ENCODE measurements at regions not wholly inside any gene's neighbourhood (a gene's known extent, or its start where the extent isn't known, plus 50 kb on each side); places are given as distances from the start of the nearest gene placed in this dataset.

DNA sequence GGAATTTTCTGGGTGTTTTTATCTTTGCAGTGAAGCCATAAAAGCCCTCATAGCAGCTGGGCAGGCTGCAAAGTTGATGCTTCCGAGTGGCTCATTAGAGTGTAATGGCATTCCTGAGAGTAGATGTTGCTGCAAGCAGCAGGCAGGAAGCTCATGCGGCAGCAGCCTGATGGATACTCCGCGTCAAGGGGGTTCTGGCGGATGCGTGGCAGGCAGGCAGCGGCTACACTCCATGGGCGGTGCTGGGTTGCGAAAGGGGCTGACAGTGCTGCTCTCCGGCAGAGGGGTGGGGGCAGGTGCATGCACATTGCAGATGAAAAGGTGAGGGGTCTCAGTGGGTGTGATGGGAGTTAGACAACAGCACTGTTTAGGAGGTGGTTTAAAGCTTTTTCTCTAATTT is 93.2 kb upstream of the AJAP1 start:
- no peak for DNase-seq

DNA sequence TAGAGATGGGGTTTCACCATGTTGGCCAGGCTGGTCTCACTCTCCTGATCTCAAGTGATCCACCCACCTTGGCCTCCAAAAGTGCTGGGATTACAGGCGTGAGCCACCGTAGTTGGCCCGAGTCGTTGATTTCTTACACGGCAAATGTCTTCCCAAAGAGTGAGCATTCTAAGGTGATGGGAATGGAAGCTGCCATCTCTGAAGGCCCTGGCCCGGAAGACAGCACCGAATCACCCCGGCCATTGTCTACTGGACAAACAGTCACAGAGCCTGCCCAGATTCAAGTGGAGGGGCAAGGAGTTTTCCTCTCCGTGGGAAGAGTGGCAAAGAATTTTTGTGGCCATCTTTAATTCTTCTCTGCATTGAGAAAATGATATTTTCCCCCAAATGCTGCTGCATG is 92.1 kb upstream of the AJAP1 start:
- DNase-seq, result no peak

DNA sequence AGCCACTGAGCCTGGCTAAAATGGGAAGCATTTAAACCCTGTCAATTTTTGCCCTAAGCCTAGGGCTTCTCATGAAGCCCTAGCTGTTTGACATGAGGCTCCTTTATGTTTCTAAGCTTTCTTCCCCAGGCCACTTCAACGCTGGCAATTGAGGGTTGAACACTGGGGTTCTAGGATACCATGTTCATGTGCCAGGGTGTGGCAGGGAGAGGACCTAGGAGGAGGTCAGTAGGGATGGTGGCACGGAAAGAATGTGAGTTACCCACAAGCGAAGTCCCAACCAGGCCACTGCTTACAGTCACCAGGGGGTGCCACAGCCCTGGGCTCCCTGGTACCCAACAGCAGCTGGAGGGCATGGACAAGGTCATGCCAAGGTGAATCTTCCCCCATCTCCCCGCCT is 90.8 kb upstream of the AJAP1 start:
- DNase-seq, result no peak

DNA sequence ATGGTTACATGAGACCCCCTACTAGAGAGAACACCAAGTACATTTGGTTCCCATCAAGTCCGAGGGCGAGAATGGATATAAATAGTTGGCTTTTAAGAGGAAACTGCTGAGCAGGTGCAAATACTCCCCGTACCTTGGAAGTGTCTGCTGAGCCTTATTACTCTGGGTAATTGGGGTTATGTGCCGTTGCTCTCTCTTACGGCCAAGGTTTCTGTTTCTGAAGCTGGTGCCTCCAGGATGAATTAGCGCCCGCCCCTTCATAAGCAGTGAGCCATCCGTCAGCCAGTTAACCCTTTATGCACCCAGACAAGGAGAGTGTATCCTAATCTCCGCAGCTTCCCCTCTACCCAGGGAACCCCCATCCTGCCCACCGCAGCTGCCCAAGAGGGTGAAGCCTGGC is 90.4 kb upstream of the AJAP1 start:
- DNase-seq, result no peak

DNA sequence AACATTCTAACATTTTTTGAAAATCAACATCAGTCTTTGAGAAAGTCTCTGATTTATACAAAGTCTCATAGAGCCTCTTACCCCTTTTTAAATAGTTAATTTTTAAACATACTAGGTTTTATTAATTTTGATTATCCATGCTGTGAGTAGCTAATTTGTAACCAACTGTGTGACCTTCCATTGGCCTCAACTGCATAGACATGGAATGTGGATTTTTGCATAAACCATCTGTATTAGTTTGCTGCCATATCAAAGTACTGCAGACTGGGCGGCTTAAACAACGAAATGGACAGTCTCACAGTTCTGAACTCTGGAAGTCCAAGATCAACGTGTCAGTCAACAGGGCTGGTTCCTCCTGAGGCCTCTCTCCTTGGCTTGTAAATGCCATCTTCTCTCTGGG is 89.2 kb upstream of the AJAP1 start:
- no peak for DNase-seq

DNA sequence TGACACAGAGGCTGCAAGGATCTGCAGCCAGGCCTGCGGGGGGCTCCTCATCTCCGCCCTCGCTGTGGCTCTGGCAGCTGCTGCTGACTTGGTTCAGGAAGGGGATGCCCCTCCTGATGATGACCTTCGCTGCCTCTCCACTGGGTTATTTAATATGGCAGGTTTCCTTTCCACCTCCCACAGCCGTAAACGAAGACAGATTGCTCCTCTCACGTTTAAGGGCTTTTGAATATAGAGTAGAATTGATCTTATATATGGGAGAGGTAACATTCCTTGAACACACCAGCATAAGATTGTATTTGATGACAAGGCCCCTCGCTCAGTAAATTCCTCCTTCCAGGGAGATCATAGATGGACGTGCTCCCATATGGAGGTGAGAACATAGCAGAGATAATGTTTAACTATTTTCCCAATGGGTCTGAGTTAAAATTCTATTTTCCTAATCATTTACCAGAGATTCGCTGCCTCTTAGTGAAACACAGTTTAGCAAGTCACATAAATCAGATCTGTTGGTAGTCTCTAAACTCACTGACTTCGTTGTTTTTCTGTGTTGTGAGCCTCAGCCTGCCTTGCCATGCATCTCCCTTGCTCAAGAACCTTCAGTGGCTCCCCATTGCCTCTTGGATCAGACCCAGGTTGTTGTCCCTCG is 88.5 kb upstream of the AJAP1 start:
- no peak for DNase-seq

DNA sequence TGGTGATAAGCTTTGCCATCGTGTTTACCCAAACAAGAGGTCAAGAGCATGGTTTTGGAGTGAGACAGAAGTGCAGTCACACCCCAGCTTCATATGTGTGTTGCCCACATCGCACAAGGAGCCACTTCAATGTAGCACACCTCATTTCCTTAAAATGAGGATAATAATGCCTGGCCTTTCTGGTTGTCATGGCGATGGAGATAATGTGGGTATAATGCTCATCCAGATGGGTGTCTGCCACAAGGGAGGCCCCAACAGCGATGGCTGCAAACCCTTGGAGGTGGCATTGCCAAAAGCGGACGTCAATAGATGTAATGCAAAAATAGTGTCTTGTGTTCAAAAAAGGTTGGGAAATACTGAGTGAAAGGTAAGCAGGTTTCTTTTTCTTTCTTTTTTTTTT is 83.1 kb upstream of the AJAP1 start:
- DNase-seq, result no peak

DNA sequence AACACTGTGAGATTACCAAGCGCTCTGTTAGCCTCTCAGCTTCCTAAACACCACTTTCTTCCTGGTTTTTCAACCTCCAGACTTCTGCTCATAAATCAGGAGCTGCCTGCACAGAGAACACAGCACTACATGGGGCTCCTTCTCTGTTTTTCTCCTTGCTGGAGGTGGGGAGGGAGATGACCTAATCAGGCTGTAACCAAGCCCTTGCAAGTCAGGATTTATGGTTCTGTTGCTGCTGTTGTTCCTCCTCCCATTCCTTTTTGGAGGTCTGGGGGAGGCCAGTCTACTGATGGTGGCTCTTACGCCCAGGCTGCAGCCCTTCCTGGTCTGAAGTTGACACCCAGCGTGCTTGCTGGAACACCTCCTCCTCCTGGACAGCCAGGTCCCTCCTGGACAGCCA is 80.9 kb upstream of the AJAP1 start:
- no peak for DNase-seq

DNA sequence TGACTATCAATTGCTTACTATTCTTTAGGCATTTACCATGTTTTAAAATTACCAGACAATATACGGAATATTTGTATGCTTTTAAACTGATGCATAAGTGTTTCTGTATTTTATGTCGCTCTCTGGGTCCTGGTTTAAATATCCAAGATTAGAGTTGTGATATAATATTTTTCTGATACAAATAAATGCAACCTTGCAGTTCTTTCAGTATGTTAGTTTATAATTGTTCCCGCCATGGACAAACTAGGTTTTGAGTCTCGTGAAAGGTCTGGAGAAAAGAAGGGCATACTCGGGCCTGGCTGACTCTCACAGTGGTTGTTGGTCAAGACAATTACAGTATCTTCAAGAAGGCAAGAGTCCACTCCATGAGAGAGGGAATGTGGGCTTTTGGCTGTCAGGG is 72.6 kb upstream of the AJAP1 start:
- no peak for DNase-seq

DNA sequence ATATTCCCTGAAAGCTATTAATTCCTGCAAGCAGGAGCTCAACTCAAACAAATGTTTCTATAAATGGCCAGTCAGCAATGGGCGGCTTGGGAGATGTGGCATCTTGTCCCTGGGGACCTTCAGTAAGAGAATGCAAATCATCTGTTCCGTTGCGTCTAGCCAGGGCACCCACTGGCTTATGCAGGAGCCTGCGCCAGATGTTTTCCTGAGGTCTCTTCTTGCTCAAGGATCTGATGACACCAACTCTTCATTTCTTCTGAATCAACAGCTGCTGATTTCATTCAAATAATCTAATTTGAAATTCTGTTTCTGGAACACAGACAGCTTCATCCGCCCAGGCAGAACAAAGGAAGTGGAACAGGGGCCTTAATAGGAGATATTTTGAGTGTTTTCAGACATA is 70.0 kb upstream of the AJAP1 start:
- no peak for DNase-seq

DNA sequence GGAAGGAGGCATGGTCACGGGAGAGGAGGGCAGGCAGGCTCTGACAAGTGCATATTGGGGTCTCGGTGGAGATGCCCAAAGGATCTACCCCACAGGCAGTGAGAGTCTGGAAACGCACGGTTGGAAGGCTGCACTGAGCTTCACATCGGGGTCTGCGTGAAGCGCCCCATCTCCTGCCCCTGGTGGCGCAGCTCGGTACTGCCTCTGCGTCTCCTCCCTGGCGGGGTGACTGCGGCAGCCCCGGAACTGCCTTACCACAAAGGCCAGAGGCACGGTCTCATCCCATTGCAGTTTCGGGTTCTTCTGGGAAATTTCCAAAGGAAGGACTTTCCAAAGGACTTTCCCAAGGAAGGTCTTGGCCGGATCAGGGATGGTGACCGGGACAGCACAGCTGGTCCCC is 69.2 kb upstream of the AJAP1 start:
- DNase-seq, result no peak

DNA sequence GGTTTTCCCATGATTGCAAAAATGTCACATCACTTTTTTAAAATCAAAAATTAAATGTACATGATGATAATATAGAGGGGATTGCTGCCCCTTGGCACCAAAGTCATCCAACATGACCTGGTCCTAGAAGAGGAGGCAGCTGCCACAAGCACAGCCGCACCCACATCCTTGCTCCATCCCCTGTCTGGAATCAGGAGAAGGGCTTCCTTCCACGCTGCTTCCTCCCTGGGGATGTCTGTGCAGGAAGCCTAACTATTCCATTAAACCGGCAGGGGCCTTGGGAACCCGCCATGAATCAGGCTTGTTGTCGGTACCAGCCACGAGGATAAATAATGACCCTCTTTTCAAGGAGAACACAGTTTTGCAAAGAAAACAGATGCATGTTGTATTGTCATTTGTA is 68.7 kb upstream of the AJAP1 start:
- DNase-seq, result no peak

DNA sequence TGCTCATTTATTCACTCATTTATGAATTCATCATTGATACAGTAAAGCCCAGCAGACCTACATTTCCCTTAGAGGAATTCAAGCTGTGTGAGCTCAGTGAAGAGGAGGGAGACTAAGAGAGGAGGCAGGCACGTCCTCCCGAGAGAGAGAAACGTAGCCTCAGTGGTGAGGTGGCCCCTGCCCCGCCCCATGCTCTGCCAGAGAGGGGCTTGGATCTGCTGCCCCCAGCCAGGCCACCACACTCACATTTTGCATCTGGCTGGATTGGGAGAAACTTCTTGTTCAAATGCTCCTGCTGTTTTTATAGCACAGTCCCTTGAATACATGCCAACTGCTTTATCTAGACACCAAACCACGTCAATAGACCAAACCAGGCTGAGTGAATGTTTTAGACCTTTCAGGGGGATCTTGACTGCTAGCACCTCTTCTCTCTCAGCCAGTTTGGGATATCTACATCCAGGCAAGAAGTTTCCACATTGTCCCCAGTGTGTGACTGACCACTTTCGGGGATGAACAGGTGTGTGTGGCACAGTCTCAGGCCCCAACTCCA is 67.7 kb upstream of the AJAP1 start:
- DNase-seq, result no peak

DNA sequence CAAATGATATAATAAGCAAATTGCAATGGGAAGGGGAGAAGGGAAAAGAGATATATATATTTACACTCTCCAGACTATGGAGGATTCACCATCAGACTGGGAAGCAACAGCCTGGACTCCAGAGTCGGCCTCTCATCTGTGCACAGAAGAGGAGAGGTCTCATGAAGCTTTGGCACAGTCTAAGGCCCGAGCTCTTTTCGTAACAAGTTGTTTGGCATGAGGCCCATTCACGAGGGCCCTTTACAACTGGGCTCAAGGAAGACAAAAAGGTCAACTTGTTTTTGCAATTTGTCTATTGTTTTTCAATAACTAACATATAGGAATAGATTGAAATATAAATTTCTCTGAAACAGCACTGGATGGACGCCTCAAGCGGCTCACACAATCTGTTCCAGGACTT is 66.7 kb upstream of the AJAP1 start:
- DNase-seq, result no peak

DNA sequence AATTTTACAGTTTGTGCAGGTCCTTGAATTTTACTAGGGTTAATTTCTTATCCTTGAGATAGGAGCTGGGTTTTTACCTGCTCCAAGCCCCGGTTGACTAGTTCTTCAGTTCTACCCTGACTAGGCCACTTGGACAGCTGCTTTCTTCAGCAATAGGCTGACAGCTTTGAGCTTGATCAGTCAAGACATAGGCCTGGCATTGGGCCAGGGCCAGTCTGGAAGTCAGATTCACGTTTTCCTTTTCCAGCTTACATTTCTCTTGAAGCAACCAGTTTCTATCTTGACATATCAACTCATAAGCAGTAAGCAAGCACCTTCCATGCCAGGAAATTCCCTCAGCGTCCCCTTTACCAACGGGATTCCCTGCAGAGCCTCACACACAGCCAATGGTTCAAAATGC is 63.7 kb upstream of the AJAP1 start:
- DNase-seq, result no peak

DNA sequence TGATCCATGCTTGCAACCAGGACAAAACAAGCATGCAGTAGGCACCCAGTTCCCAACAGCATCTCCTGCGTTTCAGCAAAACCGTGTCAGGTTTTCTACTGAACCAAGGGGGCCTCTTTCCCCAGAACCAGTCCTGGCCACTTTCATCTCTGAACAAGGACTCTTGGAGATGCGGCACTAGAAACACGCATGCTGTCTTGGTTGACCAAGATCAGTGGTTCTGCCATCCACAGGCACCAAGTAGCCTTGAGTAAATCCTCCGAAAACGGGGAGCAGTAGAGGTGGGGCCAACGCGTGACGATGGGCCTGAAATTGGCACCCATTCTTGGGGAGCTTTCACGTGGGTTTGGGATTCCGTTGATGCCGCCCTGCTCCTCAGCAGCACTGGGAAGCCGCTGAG is 62.5 kb upstream of the AJAP1 start:
- DNase-seq, result no peak

DNA sequence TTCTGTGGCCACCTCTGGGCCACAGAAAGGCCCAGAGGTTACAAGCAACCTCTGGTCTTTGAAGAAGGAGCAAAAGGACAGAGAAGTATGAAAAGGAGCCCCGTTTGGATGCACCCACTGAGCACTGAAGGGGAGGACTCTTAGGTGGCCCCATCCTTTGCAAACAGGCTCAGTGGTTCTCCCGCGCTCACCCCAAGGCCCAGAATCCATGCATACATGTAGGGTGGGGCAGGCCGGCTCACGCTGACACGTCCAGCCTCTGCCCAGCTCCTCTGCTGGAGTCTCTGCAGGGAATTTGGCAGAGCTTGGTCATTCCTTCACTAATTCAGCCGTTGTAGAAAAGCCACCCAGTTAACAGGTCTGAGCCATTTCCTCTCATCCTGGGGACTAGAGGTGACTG is 61.3 kb upstream of the AJAP1 start:
- DNase-seq, result no peak

DNA sequence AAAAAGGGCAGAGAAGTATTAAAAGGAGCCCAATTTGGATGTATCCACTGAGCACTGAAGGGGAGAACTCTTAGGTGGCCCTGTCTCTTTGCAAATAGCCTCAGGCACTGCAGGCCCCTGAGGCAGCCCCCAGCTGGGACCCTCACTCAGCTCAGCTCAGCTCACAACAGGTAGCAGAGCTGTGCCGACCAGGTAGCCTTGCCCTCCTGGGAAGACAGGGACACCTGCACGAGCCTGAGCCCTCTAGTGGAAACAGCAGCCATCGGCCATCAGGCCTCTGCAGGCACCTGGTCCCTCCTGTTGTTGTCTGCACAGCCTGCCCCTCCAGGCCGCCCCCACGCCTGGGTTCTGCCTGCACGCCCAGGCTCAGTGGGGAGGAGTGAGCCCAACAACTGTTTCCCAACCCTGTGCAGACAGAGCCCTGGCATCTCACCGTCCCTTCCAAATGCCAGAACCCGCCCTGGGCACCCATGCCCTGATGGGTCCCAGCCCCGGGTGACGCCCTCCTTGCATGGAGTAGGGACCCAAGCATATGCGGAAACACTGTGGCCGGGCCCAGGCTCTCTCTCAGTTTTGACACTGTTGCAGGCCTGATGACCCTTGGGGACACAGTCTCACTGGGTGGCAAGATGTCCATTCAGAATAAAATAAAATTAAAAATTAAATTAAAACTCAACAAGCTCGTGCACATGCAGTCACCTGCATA is 60.0 kb upstream of the AJAP1 start:
- no peak for DNase-seq

DNA sequence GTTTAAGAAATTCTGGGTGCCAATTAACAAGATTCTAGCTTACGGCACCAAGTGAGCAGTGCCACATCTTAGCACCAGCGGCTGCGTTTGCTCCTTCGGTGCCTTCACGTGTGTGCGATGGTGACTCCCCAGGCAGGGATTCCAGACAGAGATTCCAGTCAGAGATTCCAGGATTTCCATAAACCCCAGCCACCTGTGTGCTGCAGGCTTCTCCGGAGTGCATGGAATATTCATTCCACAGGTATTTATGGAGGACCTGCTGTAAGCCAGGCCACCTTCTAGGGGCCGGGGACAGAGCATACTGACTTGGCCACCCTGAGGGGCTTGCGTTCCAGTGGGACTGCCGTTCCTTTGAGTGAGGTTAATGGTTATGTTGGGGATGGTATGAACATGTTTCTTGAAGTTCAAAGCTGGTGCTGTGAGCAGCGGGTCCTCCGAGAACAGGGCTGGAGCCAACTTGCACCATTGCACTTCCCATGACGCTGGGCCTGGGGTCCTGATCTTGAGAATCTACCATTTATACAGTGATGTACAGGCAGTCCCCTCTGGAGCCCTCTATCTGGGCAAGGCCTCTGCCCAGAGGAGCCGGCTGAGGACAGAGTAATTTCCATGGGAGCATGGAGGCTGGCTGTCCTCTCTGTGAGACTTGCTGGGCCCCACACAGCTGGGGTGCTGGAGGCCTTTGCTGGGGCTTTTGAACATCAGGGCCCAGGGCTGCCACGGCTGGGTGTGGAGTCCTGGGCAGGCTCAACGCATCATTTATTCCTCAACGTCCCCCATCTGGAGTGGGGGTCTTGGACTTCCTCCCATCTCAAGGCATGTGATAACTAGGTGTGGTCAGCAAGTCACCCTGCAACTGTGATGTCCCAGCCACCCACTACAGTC is 58.8 kb upstream of the AJAP1 start:
- no peak for DNase-seq

DNA sequence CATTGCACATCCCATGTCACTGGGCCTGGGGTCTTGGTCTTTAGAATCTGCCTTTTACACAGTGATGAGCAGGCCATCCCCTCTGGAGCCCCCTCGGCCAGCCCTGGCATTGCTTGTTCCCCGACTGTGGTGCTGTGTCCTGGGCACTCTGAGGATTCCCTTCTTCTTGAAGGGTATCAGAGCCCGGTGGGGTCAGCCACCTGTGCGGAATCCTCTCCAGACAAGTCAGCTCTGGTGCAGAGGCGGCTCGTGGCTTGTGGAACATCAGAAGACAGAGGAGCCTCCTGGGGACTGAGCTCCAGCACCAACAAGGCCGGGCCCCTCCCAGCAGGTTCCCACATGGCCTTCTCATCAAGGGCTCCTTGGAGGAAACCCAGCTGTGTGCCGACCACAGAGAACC is 57.9 kb upstream of the AJAP1 start:
- no peak for DNase-seq

DNA sequence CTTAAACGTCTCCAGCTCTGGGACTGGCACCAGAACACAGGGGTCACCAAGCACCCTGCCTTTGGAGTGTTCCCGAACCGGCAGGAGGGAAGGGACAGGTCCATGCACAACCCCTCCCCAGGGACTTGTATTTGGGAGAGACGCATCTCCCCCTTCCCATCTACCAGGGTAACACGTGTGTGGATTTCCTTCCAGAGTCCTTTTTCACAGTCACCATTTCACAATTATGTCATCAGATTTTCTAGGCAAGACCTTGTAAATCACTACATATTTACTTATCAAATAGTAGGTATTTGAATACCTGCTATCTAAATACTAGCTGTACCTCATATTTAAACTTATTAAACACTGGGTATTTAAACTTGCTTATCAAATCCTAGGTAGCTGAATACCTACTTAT is 57.4 kb upstream of the AJAP1 start:
- no peak for DNase-seq

DNA sequence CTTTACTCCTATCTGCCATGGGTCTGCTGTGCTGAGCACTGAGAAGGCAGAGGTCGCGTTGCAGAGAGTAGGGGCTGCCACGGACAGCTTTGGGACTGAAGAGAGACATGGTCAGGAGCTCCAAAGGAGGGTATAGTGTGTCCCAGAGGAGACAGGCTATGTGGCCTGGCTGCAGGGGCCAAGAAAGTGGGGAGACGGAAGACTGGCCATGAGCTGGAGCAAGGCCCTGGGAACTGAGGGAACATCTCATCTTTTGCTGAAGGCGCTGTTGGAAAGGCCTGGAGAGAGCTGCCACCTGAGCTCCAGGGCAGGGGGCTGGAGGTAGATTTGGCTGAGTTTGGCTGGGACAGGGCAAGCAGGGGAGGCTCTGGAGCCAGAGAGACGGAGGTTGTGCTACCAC is 55.8 kb upstream of the AJAP1 start:
- no peak for DNase-seq

DNA sequence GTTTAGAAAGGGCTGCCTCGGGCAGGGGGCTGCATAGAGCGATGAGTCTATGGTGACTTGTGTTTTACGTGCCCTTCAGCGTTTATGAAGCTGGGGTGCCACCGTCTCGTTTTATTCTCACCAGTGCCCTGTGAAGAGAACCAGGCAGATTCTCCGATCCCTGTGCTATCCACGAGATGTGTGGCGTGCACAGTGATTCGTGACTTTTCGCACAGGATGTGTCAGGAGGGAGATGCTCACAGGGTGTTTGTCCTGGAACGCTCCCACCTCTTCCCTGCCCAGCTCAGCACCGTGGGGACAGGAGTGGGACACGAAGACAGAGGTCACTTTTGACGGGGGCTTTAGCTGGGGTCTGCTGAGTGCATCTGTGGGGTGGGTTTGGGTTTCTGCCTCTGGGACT is 54.9 kb upstream of the AJAP1 start:
- DNase-seq, result no peak

DNA sequence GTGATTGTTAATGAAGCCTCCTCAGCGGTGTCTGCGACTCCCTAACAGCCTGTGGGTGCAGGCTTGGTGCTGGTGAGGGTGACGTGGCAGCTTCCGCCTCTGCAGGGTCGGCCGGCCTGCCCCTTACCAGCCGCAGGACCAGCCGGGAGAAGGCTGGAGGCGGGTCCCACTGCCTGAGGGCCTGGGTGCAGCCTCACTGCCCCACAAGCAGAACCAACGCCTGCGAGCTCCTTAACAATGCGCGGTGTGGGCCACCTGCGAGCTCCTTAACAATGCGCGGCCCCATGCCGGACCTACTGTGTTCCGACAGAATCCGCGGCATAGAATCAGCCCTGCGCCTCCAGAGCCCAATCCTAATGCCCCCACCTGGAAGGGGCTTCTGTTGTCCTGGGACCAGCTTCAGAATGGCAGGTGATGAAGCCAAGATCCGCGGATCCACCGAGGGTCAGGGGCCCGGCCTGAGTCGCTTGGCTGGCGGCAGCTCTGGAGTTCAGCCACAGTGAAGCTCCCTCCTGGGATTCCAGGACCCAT is 54.4 kb upstream of the AJAP1 start:
- DNase-seq, result no peak

All from CD4-positive, alpha-beta T cell treated with Interleukin-15 for 1 hour (primary cell).